HG03521 (cell line): ENCODE measurements at regions not wholly inside any gene's neighbourhood (a gene's known extent, or its start where the extent isn't known, plus 50 kb on each side); places are given as distances from the start of the nearest gene placed in this dataset.
"Not testable (repeated sequence)": the region's sequence is repeated elsewhere in the genome, so short reads cannot be mapped to it uniquely, and the experiment has no call there.

Experiments used
- ATAC-seq: cut with Tn5 transposase; IDR thresholded peaks from one replicate; pipeline ENCODE4 v1.9.1; 2021; ENCODE audit warnings: mild to moderate bottlenecking, moderate library complexity; ENCODE audit not compliant: unreplicated experiment

GRCh38 chr4:125573786-125574185 lies 259.0 kb downstream of the FAT4 start:
- no peak for ATAC-seq

GRCh38 chr4:125582302-125582701 lies 267.5 kb downstream of the FAT4 start:
- ATAC-seq: no peak

GRCh38 chr4:125590158-125590557 lies 275.4 kb downstream of the FAT4 start:
- ATAC-seq: no peak

GRCh38 chr4:125591290-125591689 lies 276.5 kb downstream of the FAT4 start:
- no peak for ATAC-seq

GRCh38 chr4:125594056-125594602 lies 279.4 kb downstream of the FAT4 start:
- no peak for ATAC-seq

GRCh38 chr4:125605926-125606325 lies 291.2 kb downstream of the FAT4 start:
- not testable (repeated sequence) for ATAC-seq

- ATAC-seq: no peak
Observed at GRCh38 chr4:125620066-125620860, 305.5 kb downstream of the FAT4 start.

- no peak for ATAC-seq
Observed at GRCh38 chr4:125624951-125625350, 310.2 kb downstream of the FAT4 start.

GRCh38 chr4:125626946-125627345 lies 312.2 kb downstream of the FAT4 start:
- ATAC-seq: no peak

- no peak for ATAC-seq
Observed at GRCh38 chr4:125639182-125639621, 324.4 kb downstream of the FAT4 start.

GRCh38 chr4:125641611-125642010 lies 326.9 kb downstream of the FAT4 start:
- no peak for ATAC-seq

GRCh38 chr4:125642645-125643044 lies 327.9 kb downstream of the FAT4 start:
- ATAC-seq: no peak

- ATAC-seq: no peak
Observed at GRCh38 chr4:125649452-125649851, 334.7 kb downstream of the FAT4 start.

- no peak for ATAC-seq
Observed at GRCh38 chr4:125650557-125650956, 335.8 kb downstream of the FAT4 start.

- not testable (repeated sequence) for ATAC-seq
Observed at GRCh38 chr4:125651707-125652357, 337.1 kb downstream of the FAT4 start.

- ATAC-seq: no peak
Observed at GRCh38 chr4:125658773-125659172, 344.0 kb downstream of the FAT4 start.

- ATAC-seq: no peak
Observed at GRCh38 chr4:125663896-125664767, 349.4 kb downstream of the FAT4 start.

- ATAC-seq: no peak
Observed at GRCh38 chr4:125666635-125667034, 351.9 kb downstream of the FAT4 start.

- ATAC-seq: no peak
Observed at GRCh38 chr4:125676156-125676555, 361.4 kb downstream of the FAT4 start.

GRCh38 chr4:125676583-125676982 lies 361.8 kb downstream of the FAT4 start:
- no peak for ATAC-seq

GRCh38 chr4:125677665-125678307 lies 363.0 kb downstream of the FAT4 start:
- no peak for ATAC-seq
